GM20000 (cell line): ENCODE measurements at regions not wholly inside any gene's neighbourhood (a gene's known extent, or its start where the extent isn't known, plus 50 kb on each side); places are given as distances from the start of the nearest gene placed in this dataset.
"Not testable (repeated sequence)": the region's sequence is repeated elsewhere in the genome, so short reads cannot be mapped to it uniquely, and the experiment has no call there.

ENCODE experiments used
- DNase-seq: peaks from one replicate; pipeline ENCODE4 v3.0.0; 2012; ENCODE audit warnings: low spot score
- TF ChIP-seq, protein P1 (sequence below): IDR thresholded peaks from 2 replicates; pipeline ENCODE4 v1.5.1; 2012; ENCODE audit warnings: mild to moderate bottlenecking, control low read depth; ENCODE audit errors: extremely low read depth, missing control alignments

DNA sequence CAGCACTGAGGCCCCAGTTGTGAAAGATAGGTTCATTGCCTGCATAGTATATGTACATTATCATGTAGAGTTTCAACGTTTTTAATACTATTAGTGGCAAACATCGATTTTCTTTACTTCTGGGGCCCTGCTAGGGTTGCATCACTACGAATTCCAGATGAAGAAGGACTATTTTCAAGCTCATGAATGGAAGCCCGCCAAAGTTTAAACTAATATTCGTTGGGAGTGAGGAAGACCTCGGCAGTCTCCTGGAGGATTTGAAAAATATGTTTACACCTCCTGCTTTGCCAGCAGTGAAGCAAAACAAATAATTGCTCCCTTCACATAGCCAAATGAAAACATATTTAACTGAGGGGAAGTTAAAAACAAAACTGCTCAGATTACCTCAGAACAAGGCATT, 672.9 kb upstream of the NOVA1 start:
- DNase-seq: no peak
- TF ChIP-seq, protein P1, sequence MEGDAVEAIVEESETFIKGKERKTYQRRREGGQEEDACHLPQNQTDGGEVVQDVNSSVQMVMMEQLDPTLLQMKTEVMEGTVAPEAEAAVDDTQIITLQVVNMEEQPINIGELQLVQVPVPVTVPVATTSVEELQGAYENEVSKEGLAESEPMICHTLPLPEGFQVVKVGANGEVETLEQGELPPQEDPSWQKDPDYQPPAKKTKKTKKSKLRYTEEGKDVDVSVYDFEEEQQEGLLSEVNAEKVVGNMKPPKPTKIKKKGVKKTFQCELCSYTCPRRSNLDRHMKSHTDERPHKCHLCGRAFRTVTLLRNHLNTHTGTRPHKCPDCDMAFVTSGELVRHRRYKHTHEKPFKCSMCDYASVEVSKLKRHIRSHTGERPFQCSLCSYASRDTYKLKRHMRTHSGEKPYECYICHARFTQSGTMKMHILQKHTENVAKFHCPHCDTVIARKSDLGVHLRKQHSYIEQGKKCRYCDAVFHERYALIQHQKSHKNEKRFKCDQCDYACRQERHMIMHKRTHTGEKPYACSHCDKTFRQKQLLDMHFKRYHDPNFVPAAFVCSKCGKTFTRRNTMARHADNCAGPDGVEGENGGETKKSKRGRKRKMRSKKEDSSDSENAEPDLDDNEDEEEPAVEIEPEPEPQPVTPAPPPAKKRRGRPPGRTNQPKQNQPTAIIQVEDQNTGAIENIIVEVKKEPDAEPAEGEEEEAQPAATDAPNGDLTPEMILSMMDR: no peak

DNA sequence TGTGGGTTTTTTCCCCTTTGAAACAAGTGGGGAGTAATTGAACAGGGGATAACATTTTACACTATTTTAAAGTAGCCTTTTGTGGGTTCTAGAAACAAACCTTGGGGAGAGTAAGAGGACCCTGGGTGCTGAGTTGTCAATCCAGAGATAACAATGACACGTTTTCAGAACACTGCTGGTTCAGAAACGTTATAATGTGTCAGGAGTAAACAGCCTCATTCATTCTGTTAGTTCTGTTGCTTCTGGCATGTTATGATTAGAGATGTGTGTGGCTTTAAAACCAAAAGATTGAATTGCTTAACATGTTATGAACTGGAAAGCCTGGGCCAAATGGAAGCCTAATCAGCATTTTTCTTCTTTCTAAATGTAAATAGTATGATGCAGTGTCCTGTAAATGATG, 680.5 kb upstream of the NOVA1 start:
- TF ChIP-seq, protein P1: no peak
- DNase-seq: no peak

DNA sequence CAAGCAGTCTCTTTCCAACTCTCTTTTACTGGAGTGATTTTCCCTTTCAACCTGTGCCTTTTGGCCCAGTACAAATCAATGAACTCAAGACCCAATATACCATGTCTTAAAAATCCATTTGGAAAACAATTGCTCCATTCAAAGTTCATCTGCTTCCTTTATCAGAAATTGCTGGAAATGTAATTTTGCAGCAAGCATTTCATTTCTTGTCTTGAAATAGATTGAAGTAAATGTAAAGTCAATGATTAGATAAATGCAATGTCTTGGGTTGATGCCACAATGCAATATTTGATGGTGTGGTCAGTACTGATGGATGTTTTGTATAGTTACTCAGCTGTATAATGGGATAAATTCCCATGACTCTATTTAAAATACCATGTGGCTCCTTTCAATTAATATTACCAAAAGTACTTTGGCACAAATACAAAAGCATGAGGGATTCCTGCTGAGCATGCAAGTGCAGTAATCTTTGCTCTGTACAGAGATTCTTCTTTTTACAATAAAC, 707.7 kb upstream of the NOVA1 start:
- DNase-seq: no peak

DNA sequence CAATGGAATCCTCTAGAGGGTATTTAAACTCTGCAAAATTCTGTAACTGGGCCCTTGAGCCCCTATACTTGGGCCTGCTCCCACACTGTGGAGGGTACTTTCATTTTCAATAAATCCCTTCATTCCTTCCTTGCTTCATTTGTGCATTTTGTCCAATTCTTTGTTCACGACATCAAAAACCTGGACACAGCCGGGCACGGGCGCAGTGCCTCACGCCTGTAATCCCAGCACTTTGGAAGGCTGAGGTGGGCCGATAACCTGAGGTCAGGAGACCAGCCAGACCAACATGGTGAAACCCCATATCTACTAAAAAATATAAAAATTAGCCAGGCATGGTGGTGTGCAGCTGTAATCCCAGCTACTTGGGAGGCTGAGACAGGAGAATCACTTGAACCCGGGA, 714.9 kb upstream of the NOVA1 start:
- not testable (repeated sequence) for DNase-seq

More for the DNA sequence above, 707.7 kb upstream of the NOVA1 start:
- TF ChIP-seq, protein P1: no peak

DNA sequence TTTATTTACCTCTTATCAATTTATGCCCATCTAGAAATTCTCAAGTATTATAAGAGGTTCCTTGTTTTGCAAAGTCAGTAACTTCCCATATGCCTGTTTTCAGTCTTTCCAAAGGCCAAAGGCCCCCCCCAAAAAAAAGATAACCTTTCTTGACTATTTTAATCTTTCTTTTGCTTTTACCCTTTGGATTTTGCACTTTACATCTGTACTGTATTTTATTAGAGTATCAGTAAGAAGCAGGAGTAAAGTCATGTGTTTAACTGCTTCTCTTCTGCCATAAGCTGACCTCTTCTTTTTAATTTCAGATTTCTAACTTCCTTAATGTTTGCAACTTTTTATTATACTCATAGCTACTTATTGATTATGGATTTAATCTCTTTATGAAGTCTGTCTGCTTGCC, 716.4 kb upstream of the NOVA1 start:
- TF ChIP-seq, protein P1: no peak
- no peak for DNase-seq

DNA sequence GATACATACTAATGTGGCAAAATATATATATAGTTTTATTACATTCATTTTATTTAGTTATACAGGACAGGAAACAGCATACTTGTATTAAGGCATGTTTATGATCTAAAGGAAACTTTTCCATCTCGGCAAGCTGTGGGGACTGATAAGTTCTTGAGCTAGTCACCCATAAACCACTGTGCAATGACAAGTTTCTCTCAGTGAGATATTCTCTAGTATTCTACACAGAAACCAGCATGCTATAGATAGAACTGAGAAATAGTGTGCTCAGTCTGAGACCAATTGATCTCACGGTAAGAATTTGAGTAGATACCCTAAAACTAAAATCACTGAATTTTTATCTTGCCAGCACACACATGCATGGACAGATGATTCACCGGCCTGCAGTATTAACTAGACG, 717.6 kb upstream of the NOVA1 start:
- DNase-seq: no peak
- TF ChIP-seq, protein P1: no peak

DNA sequence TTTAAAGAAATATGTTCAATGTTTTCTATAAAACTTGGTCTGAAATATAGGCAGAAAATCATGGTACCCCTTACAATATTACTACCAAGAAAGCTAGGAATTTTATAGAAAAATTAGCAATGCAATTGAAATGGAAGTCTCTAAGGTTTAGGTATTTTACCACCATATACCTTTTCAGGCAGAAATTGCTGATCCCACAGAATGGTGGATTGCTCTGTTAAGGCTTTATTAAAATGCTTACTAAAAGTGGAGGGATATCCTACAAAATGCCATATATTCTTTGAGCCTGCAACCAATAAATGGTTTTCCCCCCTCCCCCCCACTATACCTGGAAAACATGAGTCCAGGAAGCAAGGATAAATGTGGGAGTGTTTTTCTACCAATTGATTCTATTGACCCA, 718.1 kb upstream of the NOVA1 start:
- TF ChIP-seq, protein P1: no peak
- DNase-seq: no peak

DNA sequence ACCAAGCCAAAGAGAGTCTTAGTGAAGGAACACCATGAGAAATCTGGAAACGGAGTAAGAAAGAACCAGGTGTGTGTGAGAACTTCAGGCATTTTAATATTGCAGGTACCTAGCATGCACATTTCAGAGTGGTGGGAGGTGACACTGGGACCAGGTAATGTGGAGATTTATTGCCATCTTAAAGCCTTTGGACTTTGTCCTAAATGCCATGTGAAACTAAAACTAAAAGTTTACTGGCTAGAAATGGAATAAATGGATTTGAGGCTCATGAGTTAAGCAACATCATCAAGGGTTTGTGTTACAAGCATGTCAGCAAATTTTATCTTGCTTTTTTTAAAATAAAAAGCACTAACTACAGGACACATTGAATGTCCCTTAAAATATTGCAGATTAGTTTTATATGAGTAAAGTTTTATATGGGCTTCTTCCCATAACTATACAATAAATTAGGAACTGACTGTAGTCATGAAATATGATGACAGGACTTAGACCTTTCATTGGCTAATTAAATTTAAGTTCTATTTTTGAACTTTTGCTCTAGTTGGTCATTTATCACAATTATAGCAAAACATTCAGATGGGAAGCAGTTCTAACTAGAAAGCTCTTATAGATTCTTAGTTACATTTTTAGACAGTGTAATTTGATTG, 721.1 kb upstream of the NOVA1 start:
- TF ChIP-seq, protein P1: no peak
- DNase-seq: no peak
